Muscle of arm (tissue), 1 donor: ENCODE measurements at regions not wholly inside any gene's neighbourhood (a gene's known extent, or its start where the extent isn't known, plus 50 kb on each side); places are given as distances from the start of the nearest gene placed in this dataset.

Experiments
- DNase-seq: peaks from one replicate; pipeline ENCODE4 v3.0.0-alpha.2; 2013

GRCh38 chr10:111440501-111440900 is 363.7 kb downstream of the ADRA2A start:
- no peak for DNase-seq

DNA sequence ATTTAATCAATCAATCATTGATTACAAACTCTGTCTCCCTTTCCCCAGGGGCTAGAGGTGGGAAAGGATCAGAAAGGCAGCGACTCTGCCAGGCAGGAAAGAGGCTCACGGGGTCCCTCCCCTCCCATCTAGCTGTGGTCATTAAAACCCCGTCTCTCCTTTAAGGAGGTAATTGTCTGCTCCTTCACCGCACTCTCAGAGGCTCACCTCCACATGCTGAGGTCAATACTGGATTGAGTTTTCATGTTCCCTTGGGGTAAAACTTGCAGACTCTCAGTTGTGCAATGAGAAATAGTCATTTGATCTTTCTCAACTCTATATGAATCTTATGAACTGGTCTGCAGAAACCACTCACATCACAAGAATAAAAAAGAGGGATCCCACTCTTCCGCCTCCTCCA is 368.8 kb downstream of the ADRA2A start:
- DNase-seq, result no peak

DNA sequence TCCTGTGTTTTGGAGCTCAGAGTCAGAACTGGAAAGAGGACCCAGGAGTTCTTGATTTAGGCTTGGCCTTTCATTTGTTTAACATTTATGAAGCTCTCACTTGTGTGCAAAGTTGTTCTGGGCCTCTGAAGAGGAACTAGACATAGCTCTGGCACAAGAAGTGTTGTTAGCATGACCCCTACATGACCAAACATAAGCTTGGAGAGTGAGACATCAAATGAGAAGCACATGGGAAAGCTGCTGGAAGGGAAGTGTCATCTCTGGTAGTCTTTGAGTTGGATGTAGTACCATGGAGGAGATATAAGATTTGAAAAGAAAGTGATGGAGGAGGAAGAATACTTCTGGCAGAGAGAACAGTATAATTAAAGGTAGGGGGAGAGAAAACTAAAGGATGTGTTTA is 370.1 kb downstream of the ADRA2A start:
- no peak for DNase-seq

DNA sequence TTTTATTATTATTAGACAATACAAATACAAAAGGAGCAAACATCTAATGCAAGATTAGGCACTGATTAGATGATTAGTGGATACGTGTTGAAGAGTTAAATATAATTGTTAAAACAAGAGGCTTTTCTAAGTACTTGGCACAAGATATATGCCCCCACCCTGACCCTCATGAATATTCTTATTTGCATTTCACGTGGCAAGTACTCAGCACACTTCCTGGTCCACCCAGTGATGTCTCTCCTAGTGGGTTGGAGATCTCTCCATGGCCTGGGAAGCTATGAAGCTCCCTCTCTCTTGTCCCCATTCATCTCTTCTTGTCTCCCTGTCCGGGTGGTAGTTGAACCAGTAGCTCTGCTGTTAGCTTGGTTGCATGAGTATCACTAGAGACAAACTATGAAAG is 375.3 kb downstream of the ADRA2A start:
- no peak for DNase-seq

- DNase-seq, result peak; percentile 15
Observed at GRCh38 chr10:111455776-111456426, 379.1 kb downstream of the ADRA2A start.

GRCh38 chr10:111458256-111458655 is 381.4 kb downstream of the ADRA2A start:
- DNase-seq, result no peak

DNA sequence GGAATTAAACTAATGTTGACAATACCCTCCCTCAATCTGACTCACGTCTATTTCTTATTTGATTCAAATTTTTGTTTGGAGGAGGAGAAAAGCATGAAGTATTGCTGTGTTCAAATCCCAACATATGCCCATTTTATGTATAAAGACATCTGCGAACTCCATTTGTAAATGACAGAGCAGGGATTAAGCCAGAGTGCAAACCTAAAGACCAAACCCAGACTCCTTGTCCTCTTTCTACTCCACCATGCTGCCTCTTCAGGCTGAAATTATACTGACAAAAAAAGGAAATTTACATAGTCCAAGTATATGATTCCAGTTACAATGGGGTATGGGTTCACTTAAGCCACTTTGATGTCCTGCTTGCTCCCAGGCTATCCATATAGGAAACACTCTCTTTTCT is 383.1 kb downstream of the ADRA2A start:
- DNase-seq, result no peak

GRCh38 chr10:111472445-111472844 is 395.6 kb downstream of the ADRA2A start:
- no peak for DNase-seq

- DNase-seq, result no peak
Observed at GRCh38 chr10:111473361-111473760, 396.5 kb downstream of the ADRA2A start.

DNA sequence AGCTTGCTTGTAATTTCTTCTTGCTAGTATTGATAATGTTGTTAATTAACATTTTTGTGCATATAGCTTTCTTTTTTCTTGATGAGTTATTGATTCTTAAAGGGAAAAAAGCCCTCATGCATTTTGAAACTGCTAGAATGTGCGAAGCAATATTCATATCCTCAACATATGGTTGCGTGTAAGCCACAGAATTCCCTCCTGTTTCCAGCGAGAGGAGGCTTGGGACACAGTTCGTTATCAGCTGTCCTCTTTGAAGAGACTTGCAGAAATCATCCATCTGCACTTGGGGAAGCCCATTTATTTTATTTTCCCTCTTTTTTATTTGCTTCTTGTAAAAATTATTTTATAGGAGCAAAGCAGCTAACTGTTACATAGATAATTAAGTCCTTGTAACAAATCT is 398.0 kb downstream of the ADRA2A start:
- DNase-seq, result no peak

DNA sequence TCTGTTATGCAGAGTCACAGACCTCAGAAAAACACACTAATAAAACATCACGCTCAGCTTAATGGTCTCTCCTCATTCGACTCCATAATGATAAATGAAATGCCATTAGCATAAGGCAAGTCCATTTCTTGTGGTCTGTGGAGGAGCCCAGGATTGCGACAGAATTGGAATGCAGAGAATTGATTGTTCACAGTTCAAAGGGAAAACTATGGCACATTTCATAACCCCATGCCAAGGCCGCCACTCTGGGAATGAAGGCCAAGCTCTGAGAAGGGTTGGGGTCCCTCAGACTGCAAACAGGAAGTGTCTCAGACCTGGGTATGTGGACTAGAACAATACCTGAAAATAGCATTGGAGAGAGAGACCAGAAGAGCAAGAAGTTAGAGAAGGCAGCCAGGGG is 398.9 kb downstream of the ADRA2A start:
- no peak for DNase-seq

DNA sequence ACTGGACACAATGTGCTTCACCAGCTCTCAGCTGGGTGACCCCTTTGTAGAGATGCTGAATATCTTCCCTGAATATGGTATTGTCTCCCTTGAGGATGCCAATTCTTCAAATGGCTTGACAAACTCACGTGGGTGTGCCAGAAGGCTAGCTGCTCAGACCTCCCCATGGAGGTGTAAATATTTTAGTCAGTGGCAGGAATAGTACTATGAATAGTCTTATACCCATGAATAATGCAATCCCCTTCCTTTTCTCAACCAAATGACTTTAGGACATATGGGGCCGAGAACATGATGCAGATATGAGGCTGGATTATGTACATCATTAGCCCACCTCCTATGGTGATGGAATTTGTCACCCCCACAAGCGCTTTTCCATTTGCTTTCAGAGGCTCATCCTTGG is 401.8 kb downstream of the ADRA2A start:
- no peak for DNase-seq

DNA sequence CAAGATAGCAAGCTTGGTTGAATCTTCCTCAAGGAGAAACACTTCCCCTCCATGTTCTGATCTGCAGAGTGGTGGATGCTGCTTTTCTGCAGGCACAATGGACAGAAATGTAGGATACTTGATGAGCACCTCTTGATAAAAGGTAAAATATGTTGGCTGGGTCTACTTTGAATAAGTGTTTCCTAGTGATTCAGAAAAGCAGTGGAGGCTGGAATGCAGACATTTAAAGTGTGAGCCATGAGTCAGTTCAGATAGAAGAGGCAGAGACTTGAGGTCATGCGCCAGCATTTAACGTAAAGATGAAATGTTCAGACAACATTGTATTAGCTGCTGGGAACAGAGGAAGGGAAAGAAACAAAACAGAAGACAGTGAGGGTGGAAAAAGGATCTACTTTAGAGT is 403.1 kb downstream of the ADRA2A start:
- no peak for DNase-seq

GRCh38 chr10:111481261-111481826 is 404.5 kb downstream of the ADRA2A start:
- no peak for DNase-seq

DNA sequence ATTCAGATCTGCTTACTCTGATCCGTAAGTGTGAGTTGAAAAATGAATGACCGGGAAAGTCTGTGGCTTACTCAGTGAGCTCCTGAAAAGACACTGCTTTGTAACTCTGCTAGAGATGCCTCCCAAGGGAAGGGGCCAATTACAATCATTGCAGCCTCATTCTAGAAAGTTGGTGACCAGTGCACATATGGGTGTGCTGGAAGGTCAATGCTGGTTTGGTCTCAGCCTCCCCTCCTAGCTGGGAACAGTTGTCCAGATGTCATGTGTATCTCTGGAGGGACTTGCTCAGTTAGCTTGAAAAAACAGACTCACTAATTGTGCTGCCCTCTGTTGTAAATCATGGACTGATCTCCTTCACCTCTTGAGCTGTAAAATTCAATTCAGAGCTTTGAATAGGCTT is 405.0 kb downstream of the ADRA2A start:
- DNase-seq, result no peak

DNA sequence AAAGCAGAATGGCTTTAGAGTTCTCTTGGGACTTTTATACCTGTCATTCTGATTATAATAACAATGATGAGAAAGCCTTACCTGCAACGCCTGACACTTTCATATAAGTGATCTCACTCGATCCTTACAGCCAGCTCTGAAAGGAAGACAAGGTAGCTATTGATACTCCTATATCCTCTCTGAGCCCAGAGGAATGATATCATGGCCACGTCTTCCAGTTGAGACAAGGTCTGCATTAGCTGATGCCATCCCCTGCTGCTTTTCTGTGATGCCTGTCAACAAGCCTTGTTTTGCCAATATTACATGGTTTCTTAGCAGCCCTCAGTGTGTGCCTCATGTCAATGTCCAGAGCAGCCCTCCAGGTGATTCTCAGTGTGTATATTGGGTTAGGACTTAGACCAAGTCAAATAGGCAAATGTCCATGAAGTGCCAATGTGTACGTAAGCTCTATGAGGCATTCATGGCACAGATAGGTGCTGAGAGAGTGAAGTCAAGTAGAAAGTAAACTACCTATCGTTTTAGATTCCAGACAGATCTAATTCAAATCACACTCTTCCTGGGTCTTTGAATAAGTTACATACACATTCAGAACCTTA is 405.9 kb downstream of the ADRA2A start:
- no peak for DNase-seq

GRCh38 chr10:111485767-111486166 is 408.9 kb downstream of the ADRA2A start:
- DNase-seq, result no peak

DNA sequence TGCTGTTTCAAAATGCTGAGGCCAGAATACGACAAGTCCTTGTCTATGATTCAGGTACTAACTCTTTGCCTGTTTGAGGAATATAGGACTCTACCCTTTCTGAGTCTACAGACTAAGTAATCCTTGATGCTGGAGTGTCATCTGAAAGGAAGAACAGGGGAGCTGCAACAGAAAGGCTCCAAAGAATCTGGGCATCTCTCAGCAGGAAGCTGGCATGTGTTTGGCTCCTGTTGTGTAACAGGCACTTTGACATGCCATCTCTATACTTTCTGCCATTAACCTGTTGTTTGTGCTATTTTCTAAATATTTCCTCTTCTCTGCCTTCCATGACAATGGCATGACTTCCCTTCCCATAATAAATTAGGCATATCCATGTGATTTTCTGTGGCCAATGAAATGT is 409.5 kb downstream of the ADRA2A start:
- DNase-seq, result no peak

DNA sequence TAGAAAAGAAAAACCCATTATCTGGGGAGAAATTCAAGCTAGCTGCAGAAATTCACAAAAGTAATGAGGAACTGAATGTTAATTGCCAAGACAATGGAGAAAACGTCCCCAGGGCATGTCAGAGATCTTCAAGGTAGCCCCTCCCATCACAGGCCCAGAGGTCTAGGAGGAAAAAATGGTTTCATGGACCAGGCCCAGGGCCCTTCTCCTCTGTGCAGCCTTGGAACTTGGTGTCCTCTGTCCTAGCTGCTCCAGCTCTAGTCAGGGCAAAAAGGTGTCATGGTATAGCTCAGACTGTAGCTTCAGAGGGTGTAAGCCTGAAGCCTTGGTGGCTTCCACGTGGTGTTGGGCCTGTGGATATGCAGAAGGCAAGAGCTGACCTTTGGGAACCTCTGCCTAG is 411.8 kb downstream of the ADRA2A start:
- DNase-seq, result no peak

- DNase-seq, result no peak
Observed at GRCh38 chr10:111491154-111491553, 414.3 kb downstream of the ADRA2A start.

GRCh38 chr10:111493024-111493625 is 416.3 kb downstream of the ADRA2A start:
- no peak for DNase-seq

GRCh38 chr10:111498560-111498959 is 421.7 kb downstream of the ADRA2A start:
- no peak for DNase-seq

- no peak for DNase-seq
Observed at GRCh38 chr10:111504376-111504775, 427.5 kb downstream of the ADRA2A start.
